ENCODE measurements at regions not wholly inside any gene's neighbourhood (a gene's known extent, or its start where the extent isn't known, plus 50 kb on each side); places are given as distances from the start of the nearest gene placed in this dataset.
"Not testable (repeated sequence)": the region's sequence is repeated elsewhere in the genome, so short reads cannot be mapped to it uniquely, and the experiment has no call there.

- H3F3A ChIP-seq (ENCODE audit: low read length, unreplicated experiment), result no peaks in the 10 kb centered on the region
- intact Hi-C loops (cut with micrococcal nuclease), result no loop called here
- H3K27me3 ChIP-seq (ENCODE audit: low read length), result no peaks in the 10 kb centered on the region
- ChIA-PET CTCF (no interaction called here), POLR2A (ENCODE audit: unreplicated experiment) (no interaction called here)
- H3K9me2 ChIP-seq (replicated peaks; ENCODE audit: low read length), result no peaks in the 10 kb centered on the region
- no TSS peak for BruUV-seq (replicated peaks)
- H4K20me1 ChIP-seq (ENCODE audit: low read length), result no peaks in the 10 kb centered on the region
- H3K9ac ChIP-seq (ENCODE audit: low read length), result no peak overlapping the region
- DNase-seq (peak; percentile 49), ATAC-seq (no peak)
- no peak overlapping the region for H3K4me3 ChIP-seq (ENCODE audit: low read length)
- H2AFZ ChIP-seq (ENCODE audit: low read length), result no peak overlapping the region
- H3K4me1 ChIP-seq (ENCODE audit: insufficient read depth, low read length), result peaks cover 16% of the 10 kb centered on the region
- no peaks in the 10 kb centered on the region for H3K36me3 ChIP-seq (ENCODE audit: low read depth, low read length)
- H3K79me2 ChIP-seq (ENCODE audit: low read length), result no peaks in the 10 kb centered on the region
- H3K9me3 ChIP-seq (ENCODE audit: low read length), result no peaks in the 10 kb centered on the region
- TF ChIP-seq EZH2 (IDR thresholded peaks at IDR 0.05; ENCODE audit: low read length, unreplicated experiment), result no peak
- no peak for TF ChIP-seq EZH2phosphoT487 (IDR thresholded peaks at IDR 0.05; ENCODE audit: borderline replicate concordance, low read length)
- no peak for TF ChIP-seq CTCF (conservative IDR thresholded peaks at IDR 0.05; ENCODE audit: low read depth, low read length)
- no peak overlapping the region for H3K27ac ChIP-seq (ENCODE audit: low read length)
- no peak overlapping the region for H3K4me2 ChIP-seq (ENCODE audit: low read length)
These were observed 273.1 kb downstream of the XPNPEP1 start for GRCh38 chr10:109650228-109650627.

- Histone ChIP-seq H2AFZ (ENCODE audit: low read length) (no peak overlapping the region), H3K4me3 (ENCODE audit: low read length) (no peak overlapping the region), H3K36me3 (ENCODE audit: low read depth, low read length) (no peaks in the 10 kb centered on the region), H3K27ac (ENCODE audit: low read length) (no peak overlapping the region), H3K9ac (ENCODE audit: low read length) (no peak overlapping the region), H3K27me3 (ENCODE audit: low read length) (no peaks in the 10 kb centered on the region), H4K20me1 (ENCODE audit: low read length) (no peaks in the 10 kb centered on the region), H3K9me2 (replicated peaks; ENCODE audit: low read length) (no peaks in the 10 kb centered on the region), H3K4me2 (ENCODE audit: low read length) (no peak overlapping the region), H3K79me2 (ENCODE audit: low read length) (no peaks in the 10 kb centered on the region), H3F3A (ENCODE audit: low read length, unreplicated experiment) (no peaks in the 10 kb centered on the region), H3K4me1 (ENCODE audit: insufficient read depth, low read length) (peaks cover 16% of the 10 kb centered on the region), H3K9me3 (ENCODE audit: low read length) (no peaks in the 10 kb centered on the region)
- DNase-seq (peak; percentile 23), ATAC-seq (no peak; the same call in 1 of the 2 replicates)
- no TSS peak for BruUV-seq (replicated peaks)
- TF ChIP-seq EZH2phosphoT487 (IDR thresholded peaks at IDR 0.05; ENCODE audit: borderline replicate concordance, low read length), result no peak
- peak; percentile 38; the same call in 1 of the 2 replicates for TF ChIP-seq CTCF (conservative IDR thresholded peaks at IDR 0.05; ENCODE audit: low read depth, low read length)
- intact Hi-C loops (cut with micrococcal nuclease), result no loop called here
- ChIA-PET POLR2A (ENCODE audit: unreplicated experiment) (no interaction called here), CTCF (no interaction called here)
These were observed 275.7 kb downstream of the XPNPEP1 start for GRCh38 chr10:109647627-109648026.

- TF ChIP-seq EZH2phosphoT487 (IDR thresholded peaks at IDR 0.05; ENCODE audit: borderline replicate concordance, low read length) (no peak), EZH2 (IDR thresholded peaks at IDR 0.05; ENCODE audit: low read length, unreplicated experiment) (no peak), CTCF (conservative IDR thresholded peaks at IDR 0.05; ENCODE audit: low read depth, low read length) (no peak)
- Histone ChIP-seq H3F3A (ENCODE audit: low read length, unreplicated experiment) (no peaks in the 10 kb centered on the region), H3K79me2 (ENCODE audit: low read length) (no peaks in the 10 kb centered on the region), H3K4me1 (ENCODE audit: insufficient read depth, low read length) (no peaks in the 10 kb centered on the region), H3K9ac (ENCODE audit: low read length) (no peak overlapping the region), H3K4me3 (ENCODE audit: low read length) (no peak overlapping the region), H3K27me3 (ENCODE audit: low read length) (no peaks in the 10 kb centered on the region), H2AFZ (ENCODE audit: low read length) (no peak overlapping the region), H3K4me2 (ENCODE audit: low read length) (no peak overlapping the region), H3K9me2 (replicated peaks; ENCODE audit: low read length) (no peaks in the 10 kb centered on the region), H3K27ac (ENCODE audit: low read length) (no peak overlapping the region), H3K36me3 (ENCODE audit: low read depth, low read length) (no peaks in the 10 kb centered on the region), H4K20me1 (ENCODE audit: low read length) (no peaks in the 10 kb centered on the region), H3K9me3 (ENCODE audit: low read length) (no peaks in the 10 kb centered on the region)
- intact Hi-C loops (cut with micrococcal nuclease), result no loop called here
- ATAC-seq, result no peak
- POLR2A ChIA-PET (ENCODE audit: unreplicated experiment), result no interaction called here
- no TSS peak for BruUV-seq (replicated peaks)
- CTCF ChIA-PET, result no interaction called here
- no peak for DNase-seq
These were observed 289.5 kb downstream of the XPNPEP1 start for GRCh38 chr10:109633846-109634245.

- POLR2A ChIA-PET (ENCODE audit: unreplicated experiment); ATAC-seq; H3K27me3 ChIP-seq (ENCODE audit: low read length); H3K9me3 ChIP-seq (ENCODE audit: low read length); H3K4me3 ChIP-seq (ENCODE audit: low read length); DNase-seq; BruUV-seq (replicated peaks); CTCF ChIA-PET; H3K79me2 ChIP-seq (ENCODE audit: low read length); H3K4me1 ChIP-seq (ENCODE audit: insufficient read depth, low read length); H2AFZ ChIP-seq (ENCODE audit: low read length); H4K20me1 ChIP-seq (ENCODE audit: low read length); H3K9ac ChIP-seq (ENCODE audit: low read length); H3K4me2 ChIP-seq (ENCODE audit: low read length); H3K36me3 ChIP-seq (ENCODE audit: low read depth, low read length); intact Hi-C loops (cut with micrococcal nuclease); H3K9me2 ChIP-seq (replicated peaks; ENCODE audit: low read length); H3K27ac ChIP-seq (ENCODE audit: low read length); H3F3A ChIP-seq (ENCODE audit: low read length, unreplicated experiment): not testable (repeated sequence)
These were observed 290.3 kb downstream of the XPNPEP1 start for GRCh38 chr10:109633017-109633416.
